Smooth muscle cell (in vitro differentiated cells): ENCODE measurements at regions not wholly inside any gene's neighbourhood (a gene's known extent, or its start where the extent isn't known, plus 50 kb on each side); places are given as distances from the start of the nearest gene placed in this dataset.

Experiments used
- DNase-seq: peaks from one replicate; lab custom pipeline; 2025; ENCODE audit not compliant: unreplicated experiment; lab: John Stamatoyannopoulos, UW
- H2AFZ ChIP-seq: fragments of 200-600 bp; sonication (generic); 2 replicates; pipeline ENCODE4 v1.6.0; 2016; ENCODE audit warnings: antibody characterized with exemption, low read depth, mild to moderate bottlenecking
- H3F3A ChIP-seq: fragments of 200-600 bp; sonication (generic); 2 replicates; pipeline ENCODE4 v1.6.0; 2017; ENCODE audit warnings: antibody characterized with exemption, low read depth
- H3K27ac ChIP-seq: fragments of 200-600 bp; sonication (generic); 2 replicates; pipeline ENCODE4 v1.5.1; 2016; ENCODE audit warnings: low read depth, mild to moderate bottlenecking
- H3K27me3 ChIP-seq: fragments of 200-600 bp; sonication (generic); 2 replicates; pipeline ENCODE4 v1.6.1; 2016; ENCODE audit warnings: low read depth, mild to moderate bottlenecking
- H3K36me3 ChIP-seq: fragments of 200-600 bp; sonication (generic); 2 replicates; pipeline ENCODE4 v1.5.1; 2016; ENCODE audit warnings: low read depth
- H3K4me1 ChIP-seq: fragments of 200-600 bp; sonication (generic); 2 replicates; pipeline ENCODE4 v1.5.1; 2016; ENCODE audit warnings: low read depth
- H3K4me2 ChIP-seq: fragments of 200-600 bp; sonication (generic); 2 replicates; pipeline ENCODE4 v1.6.0; 2016; ENCODE audit warnings: mild to moderate bottlenecking
- H3K4me3 ChIP-seq: fragments of 200-600 bp; sonication (generic); 2 replicates; pipeline ENCODE4 v1.5.1; 2016; ENCODE audit warnings: mild to moderate bottlenecking
- H3K79me2 ChIP-seq: fragments of 200-600 bp; sonication (generic); 2 replicates; pipeline ENCODE4 v1.6.0; 2016; ENCODE audit warnings: low read depth, mild to moderate bottlenecking
- H3K9ac ChIP-seq: fragments of 200-600 bp; sonication (generic); 2 replicates; pipeline ENCODE4 v1.6.0; 2016; ENCODE audit warnings: low read depth
- H3K9me3 ChIP-seq: fragments of 200-600 bp; sonication (generic); replicated peaks from 2 replicates; pipeline ENCODE4 v1.5.1; 2016; ENCODE audit warnings: low read depth
- H4K20me1 ChIP-seq: fragments of 200-600 bp; sonication (generic); 2 replicates; pipeline ENCODE4 v1.6.0; 2016; ENCODE audit warnings: low read depth
- WGBS: methylation state at CpG from one replicate; pipeline ENCODE4 v1.1.7; 2016; ENCODE audit warnings: low lambda C conversion rate; 5-methylcytosine and 5-hydroxymethylcytosine counted together
- TF ChIP-seq, protein P1 (sequence below): fragments of 200-600 bp; sonication (generic); IDR thresholded peaks from 2 replicates; pipeline ENCODE4 v1.5.1; 2017; ENCODE audit warnings: borderline replicate concordance, mild to moderate bottlenecking, antibody characterized with exemption; ENCODE audit not compliant: insufficient read depth, poor library complexity, severe bottlenecking

DNA sequence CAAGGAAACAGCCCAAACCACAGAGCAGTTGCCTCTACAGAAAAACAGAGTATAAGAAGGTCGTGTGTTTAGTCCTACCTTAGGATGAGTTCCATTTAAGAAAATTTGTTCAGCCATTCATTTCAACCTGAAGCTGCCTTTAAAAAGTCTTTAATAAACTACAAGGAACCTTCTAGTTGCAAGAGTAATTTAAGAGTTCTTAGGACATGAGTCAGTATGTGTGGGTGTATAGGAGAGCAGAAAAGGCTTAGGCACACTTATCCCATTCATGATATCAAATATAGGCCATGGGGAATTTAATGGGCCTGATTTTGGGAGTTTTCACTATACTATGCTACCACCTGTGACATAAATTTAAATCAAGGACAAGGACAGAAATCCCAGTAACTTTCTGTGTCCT, 496.8 kb downstream of the TFEC start:
- WGBS: 81% methylated on average over 1 of the region's 1 CpG
- Histone ChIP-seq H3K36me3 (no peaks in the 10 kb centered on the region), H3K4me3 (no peak overlapping the region), H3K9me3 (no peaks in the 10 kb centered on the region), H3K9ac (no peak overlapping the region), H3K4me1 (no peaks in the 10 kb centered on the region), H2AFZ (peak overlapping the region; percentile 19), H3K27me3 (no peaks in the 10 kb centered on the region), H3K27ac (peak overlapping the region; percentile 68), H3K79me2 (no peaks in the 10 kb centered on the region), H4K20me1 (no peaks in the 10 kb centered on the region), H3K4me2 (peak overlapping the region; percentile 53), H3F3A (no peaks in the 10 kb centered on the region)
- TF ChIP-seq, protein P1, sequence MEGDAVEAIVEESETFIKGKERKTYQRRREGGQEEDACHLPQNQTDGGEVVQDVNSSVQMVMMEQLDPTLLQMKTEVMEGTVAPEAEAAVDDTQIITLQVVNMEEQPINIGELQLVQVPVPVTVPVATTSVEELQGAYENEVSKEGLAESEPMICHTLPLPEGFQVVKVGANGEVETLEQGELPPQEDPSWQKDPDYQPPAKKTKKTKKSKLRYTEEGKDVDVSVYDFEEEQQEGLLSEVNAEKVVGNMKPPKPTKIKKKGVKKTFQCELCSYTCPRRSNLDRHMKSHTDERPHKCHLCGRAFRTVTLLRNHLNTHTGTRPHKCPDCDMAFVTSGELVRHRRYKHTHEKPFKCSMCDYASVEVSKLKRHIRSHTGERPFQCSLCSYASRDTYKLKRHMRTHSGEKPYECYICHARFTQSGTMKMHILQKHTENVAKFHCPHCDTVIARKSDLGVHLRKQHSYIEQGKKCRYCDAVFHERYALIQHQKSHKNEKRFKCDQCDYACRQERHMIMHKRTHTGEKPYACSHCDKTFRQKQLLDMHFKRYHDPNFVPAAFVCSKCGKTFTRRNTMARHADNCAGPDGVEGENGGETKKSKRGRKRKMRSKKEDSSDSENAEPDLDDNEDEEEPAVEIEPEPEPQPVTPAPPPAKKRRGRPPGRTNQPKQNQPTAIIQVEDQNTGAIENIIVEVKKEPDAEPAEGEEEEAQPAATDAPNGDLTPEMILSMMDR: no peak
- no peak for DNase-seq

DNA sequence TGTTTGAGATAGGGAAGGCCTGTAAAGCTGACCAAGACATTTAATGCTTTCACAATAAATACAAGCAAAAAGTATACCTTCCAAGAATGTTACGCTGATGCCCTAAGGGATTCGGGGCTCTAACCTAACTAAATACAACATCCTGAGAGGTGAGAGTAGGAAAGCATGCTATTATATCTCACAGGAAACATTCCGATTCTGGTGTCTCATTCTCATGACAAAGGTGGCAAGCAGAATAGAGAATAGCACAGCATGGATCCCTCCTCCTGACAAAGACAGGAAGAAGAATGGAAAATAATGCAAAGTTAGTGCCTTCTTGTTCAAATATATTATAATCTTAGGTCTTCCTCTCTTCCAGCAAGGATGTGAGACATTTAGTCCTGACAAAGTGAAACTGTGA, 504.3 kb downstream of the TFEC start:
- H2AFZ ChIP-seq: peak overlapping the region; percentile 39
- no peaks in the 10 kb centered on the region for H3K79me2 ChIP-seq
- H3K9me3 ChIP-seq: no peaks in the 10 kb centered on the region
- H3K4me1 ChIP-seq: peaks cover 9% of the 10 kb centered on the region
- no peak overlapping the region for H3K9ac ChIP-seq
- WGBS: 49% methylated on average over 3 of the region's 3 CpGs
- no peak overlapping the region for H3K27ac ChIP-seq
- DNase-seq: no peak
- TF ChIP-seq, protein P1: no peak
- no peaks in the 10 kb centered on the region for H3K36me3 ChIP-seq
- H3F3A ChIP-seq: no peaks in the 10 kb centered on the region
- no peaks in the 10 kb centered on the region for H4K20me1 ChIP-seq
- H3K4me3 ChIP-seq: no peak overlapping the region
- H3K4me2 ChIP-seq: no peak overlapping the region
- no peaks in the 10 kb centered on the region for H3K27me3 ChIP-seq

DNA sequence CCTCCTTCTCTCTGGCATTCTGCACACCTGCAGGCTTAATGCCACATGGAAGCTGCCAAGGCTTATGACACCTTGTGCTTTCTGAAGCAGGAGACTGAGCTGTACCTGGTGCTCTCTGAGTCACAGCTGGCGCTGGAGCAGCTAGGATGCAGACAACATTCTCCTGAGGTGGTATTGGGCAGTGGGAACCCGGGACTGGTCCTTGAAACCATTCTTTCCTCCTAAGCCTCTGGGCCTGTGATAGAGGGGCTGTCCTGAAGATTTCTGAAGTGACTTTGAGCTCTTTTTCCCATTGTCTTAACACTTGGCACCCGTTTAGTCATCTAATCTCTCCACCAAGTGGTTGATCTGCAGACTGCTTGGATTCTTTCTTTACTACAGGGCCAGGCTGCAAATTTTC, 508.4 kb downstream of the TFEC start:
- Histone ChIP-seq H3K36me3 (no peaks in the 10 kb centered on the region), H3F3A (no peaks in the 10 kb centered on the region), H2AFZ (no peak overlapping the region), H3K27me3 (no peaks in the 10 kb centered on the region), H3K79me2 (no peaks in the 10 kb centered on the region), H4K20me1 (no peaks in the 10 kb centered on the region), H3K4me3 (no peak overlapping the region), H3K9ac (no peak overlapping the region), H3K27ac (no peak overlapping the region), H3K4me2 (no peak overlapping the region), H3K4me1 (peaks cover 9% of the 10 kb centered on the region), H3K9me3 (no peaks in the 10 kb centered on the region)
- DNase-seq: no peak
- TF ChIP-seq, protein P1: no peak
- 78% methylated on average over 3 of the region's 3 CpGs for WGBS

DNA sequence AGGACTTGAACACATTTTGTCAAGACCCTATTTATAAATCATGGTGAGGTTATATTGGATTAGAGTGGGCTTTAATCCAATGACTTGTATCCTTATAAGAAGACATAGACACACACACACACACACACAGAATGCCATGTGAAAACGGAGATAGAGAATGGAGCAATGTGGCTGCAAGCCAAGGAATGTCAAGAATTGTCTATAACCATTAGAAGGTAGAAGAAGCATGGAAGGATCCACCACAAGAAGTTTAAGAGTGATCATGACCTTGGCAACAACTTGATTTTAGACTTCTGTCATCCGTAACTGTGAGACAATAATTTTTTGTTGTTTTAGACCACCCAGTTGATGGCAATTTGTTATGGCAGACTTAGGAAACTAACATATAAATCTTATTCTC, 514.2 kb downstream of the TFEC start:
- Histone ChIP-seq H3K9ac (no peak overlapping the region), H3K9me3 (no peaks in the 10 kb centered on the region), H3K4me3 (no peak overlapping the region), H3F3A (no peaks in the 10 kb centered on the region), H4K20me1 (no peaks in the 10 kb centered on the region), H3K36me3 (no peaks in the 10 kb centered on the region), H3K4me1 (no peaks in the 10 kb centered on the region), H3K27ac (no peak overlapping the region), H3K4me2 (no peak overlapping the region), H3K27me3 (no peaks in the 10 kb centered on the region), H3K79me2 (no peaks in the 10 kb centered on the region), H2AFZ (no peak overlapping the region)
- TF ChIP-seq, protein P1: no peak
- no peak for DNase-seq
- 86% methylated on average over 2 of the region's 2 CpGs for WGBS
